ENCODE measurements at regions not wholly inside any gene's neighbourhood (a gene's known extent, or its start where the extent isn't known, plus 50 kb on each side); places are given as distances from the start of the nearest gene placed in this dataset.
"Not testable (repeated sequence)": the region's sequence is repeated elsewhere in the genome, so short reads cannot be mapped to it uniquely, and the experiment has no call there.

- Histone ChIP-seq H3K4me3 (ENCODE audit: low read depth, low read length) (no peak overlapping the region), H3K9me3 (no peaks in the 10 kb centered on the region), H3K36me3 (no peaks in the 10 kb centered on the region), H3K4me1 (no peaks in the 10 kb centered on the region), H3K27me3 (peaks cover 63% of the 10 kb centered on the region)
- TF ChIP-seq CTCF (IDR thresholded peaks at IDR 0.05; ENCODE audit: low read depth, low read length), result no peak
- no peak for DNase-seq
These were observed 151.5 kb downstream of the SOX1 start for GRCh38 chr13:112218416-112218815.

GRCh38 chr13:112219740-112220139, 152.8 kb downstream of the SOX1 start:
- Histone ChIP-seq H3K27me3 (peaks cover 59% of the 10 kb centered on the region), H3K4me1 (no peaks in the 10 kb centered on the region), H3K4me3 (ENCODE audit: low read depth, low read length) (no peak overlapping the region), H3K9me3 (no peaks in the 10 kb centered on the region), H3K36me3 (no peaks in the 10 kb centered on the region)
- no peak for DNase-seq
- TF ChIP-seq CTCF (IDR thresholded peaks at IDR 0.05; ENCODE audit: low read depth, low read length), result no peak

GRCh38 chr13:112220296-112220875, 153.4 kb downstream of the SOX1 start:
- H3K27me3 ChIP-seq, result peaks cover 59% of the 10 kb centered on the region

GRCh38 chr13:112220925-112221324, 154.0 kb downstream of the SOX1 start:
- Histone ChIP-seq H3K27me3 (peaks cover 57% of the 10 kb centered on the region), H3K9me3 (no peaks in the 10 kb centered on the region; the same call in 1 of the 2 replicates), H3K4me1 (no peaks in the 10 kb centered on the region), H3K36me3 (no peaks in the 10 kb centered on the region), H3K4me3 (ENCODE audit: low read depth, low read length) (no peak overlapping the region)
- no peak for TF ChIP-seq CTCF (IDR thresholded peaks at IDR 0.05; ENCODE audit: low read depth, low read length)
- no peak for DNase-seq

More at GRCh38 chr13:112220296-112220875, 153.4 kb downstream of the SOX1 start:
- no peaks in the 10 kb centered on the region for H3K9me3 ChIP-seq
- no peak for TF ChIP-seq CTCF (IDR thresholded peaks at IDR 0.05; ENCODE audit: low read depth, low read length)
- DNase-seq, result no peak
- no peaks in the 10 kb centered on the region for H3K4me1 ChIP-seq
- no peaks in the 10 kb centered on the region for H3K36me3 ChIP-seq
- H3K4me3 ChIP-seq (ENCODE audit: low read depth, low read length), result no peak overlapping the region

- no peak for DNase-seq
- H3K4me3 ChIP-seq (ENCODE audit: low read depth, low read length), result no peak overlapping the region
- H3K4me1 ChIP-seq, result no peaks in the 10 kb centered on the region
- no peaks in the 10 kb centered on the region for H3K36me3 ChIP-seq
- TF ChIP-seq CTCF (IDR thresholded peaks at IDR 0.05; ENCODE audit: low read depth, low read length), result no peak
- H3K9me3 ChIP-seq, result no peaks in the 10 kb centered on the region; the same call in 1 of the 2 replicates
- peaks cover 57% of the 10 kb centered on the region for H3K27me3 ChIP-seq
These were observed 153.2 kb upstream of the SPACA7 start for GRCh38 chr13:112222971-112223370.

- not testable (repeated sequence) for DNase-seq; H3K4me1 ChIP-seq; H3K9me3 ChIP-seq; H3K36me3 ChIP-seq; H3K4me3 ChIP-seq (ENCODE audit: low read depth, low read length)
- H3K27me3 ChIP-seq, result peaks cover 53% of the 10 kb centered on the region
- TF ChIP-seq CTCF (IDR thresholded peaks at IDR 0.05; ENCODE audit: low read depth, low read length), result 0 out of 2 replicates have a peak, but pooled peaks have one; percentile 5
These were observed 152.2 kb upstream of the SPACA7 start for GRCh38 chr13:112223929-112224328.
